ENCODE measurements at regions not wholly inside any gene's neighbourhood (a gene's known extent, or its start where the extent isn't known, plus 50 kb on each side); places are given as distances from the start of the nearest gene placed in this dataset.

GRCh38 chr3:8255725-8256124 is 245.9 kb upstream of the LMCD1 start:
- DNase-seq (ENCODE audit: low read depth) = no peak

GRCh38 chr3:8256441-8257071 is 245.1 kb upstream of the LMCD1 start:
- no peak for DNase-seq (ENCODE audit: low read depth)

DNA sequence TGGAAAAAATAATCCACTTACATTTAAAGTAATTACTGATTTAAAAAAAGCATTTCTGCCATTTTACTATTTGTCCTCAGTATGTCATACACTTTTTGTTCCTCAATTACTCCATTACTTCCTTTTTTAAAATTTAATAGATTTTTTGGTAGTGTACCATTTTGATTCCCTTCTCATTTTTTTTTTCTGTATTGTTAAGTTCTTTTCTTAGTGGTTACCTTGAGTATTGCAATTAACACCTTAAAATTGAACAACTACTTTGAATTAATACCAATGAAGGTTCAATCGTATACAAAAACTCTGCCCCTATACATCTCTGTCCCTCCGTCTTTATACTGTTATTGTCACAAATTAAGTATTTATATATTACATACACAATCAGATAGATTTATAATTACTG is 240.6 kb upstream of the LMCD1 start:
- no peak for DNase-seq (ENCODE audit: low read depth)

DNA sequence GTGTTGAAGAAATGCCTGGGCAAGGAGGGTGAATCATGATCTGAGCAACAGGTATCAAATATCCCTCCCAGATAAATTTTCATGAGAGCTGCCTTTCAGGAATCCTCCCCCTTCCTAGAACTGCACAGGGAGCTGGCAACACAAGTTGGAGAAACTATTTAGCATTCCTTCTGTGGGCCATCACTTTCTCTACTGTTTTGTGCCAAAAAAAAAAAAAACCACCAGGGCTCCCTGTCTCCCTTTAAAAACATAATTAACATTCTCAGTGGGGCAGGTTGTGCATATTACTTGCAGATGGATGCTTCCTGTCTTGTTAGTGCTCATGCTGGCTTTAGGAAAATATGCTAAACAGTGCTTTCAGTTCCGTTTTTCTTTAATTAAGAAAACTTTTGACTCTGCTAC is 234.9 kb upstream of the LMCD1 start:
- no peak for DNase-seq (ENCODE audit: low read depth)

DNA sequence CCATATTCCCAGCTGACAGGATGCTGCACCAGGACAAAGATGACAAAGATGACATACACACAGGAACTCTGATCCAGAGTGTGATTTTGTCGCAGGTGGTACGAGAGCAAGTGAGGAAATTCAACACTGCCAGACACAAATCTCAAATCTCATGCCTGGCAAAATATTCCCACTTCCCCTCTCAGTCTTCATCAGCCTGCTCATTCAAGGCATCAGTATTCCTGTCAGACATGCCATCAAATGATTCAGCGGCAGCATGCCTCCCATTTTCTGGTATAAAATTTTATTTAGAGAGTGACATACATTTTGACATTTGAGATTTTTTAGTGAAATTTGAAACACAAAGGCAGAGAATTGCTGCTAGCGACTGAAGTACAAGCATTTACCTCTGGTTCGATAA is 228.1 kb upstream of the LMCD1 start:
- no peak for DNase-seq (ENCODE audit: low read depth)

DNA sequence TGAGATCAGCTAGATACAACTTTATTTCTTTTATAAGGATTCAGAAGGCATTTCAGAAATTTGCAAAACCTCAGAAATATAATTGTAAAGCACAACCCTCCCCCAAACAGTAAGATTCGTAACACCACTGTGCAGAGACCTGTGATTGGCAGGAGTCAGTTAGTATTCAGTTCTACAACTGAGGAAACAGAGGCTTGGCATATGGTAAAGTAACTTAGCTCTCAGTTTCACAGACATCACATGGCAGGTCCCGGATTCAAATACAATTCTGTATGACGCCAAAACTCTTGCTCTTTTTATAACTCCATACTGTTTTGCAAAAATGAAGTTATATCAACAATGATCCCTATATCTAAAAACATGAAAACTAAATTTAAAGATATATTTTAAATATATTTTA is 225.6 kb upstream of the LMCD1 start:
- no peak for DNase-seq (ENCODE audit: low read depth)

- no peak for DNase-seq (ENCODE audit: low read depth)
Observed at GRCh38 chr3:8276506-8276905, 225.1 kb upstream of the LMCD1 start.

DNA sequence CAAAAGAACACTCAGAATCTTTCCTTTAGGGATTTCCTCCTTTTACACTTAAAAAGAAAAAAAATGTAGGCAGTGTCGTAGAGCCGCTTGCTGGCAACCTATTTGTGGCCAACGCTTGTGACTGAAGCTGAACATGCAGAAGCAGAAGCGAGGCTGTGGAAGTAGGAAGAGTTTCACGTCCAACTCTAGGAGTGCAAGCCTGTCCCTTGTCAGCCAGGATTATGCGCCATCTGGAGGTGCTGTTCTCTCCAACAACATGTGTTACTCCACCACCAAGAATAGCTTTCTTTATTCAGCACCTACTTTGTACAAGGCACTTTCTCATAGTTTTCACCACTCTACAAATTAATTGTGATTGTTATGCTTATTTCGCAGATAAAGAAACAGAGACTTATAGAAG is 223.2 kb upstream of the LMCD1 start:
- no peak for DNase-seq (ENCODE audit: low read depth)

DNA sequence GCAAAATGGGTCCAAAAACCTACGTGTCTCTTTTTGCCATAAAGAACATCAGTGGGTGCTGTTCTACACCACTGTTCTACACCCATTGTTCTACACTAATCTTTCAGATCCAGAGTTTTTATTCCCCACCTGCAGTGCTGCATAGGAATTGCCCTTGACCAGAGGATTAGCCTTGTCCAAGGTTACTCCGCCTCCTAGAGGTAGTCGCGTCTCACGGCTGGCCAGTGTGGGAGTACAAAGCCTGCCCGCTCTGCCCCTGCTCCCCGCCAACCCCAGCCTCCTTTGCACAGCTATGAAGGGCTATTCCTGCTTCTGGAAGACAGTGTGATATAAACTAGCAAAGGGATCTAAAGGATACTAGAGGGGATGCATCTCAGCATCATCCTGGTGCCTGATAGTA is 222.1 kb upstream of the LMCD1 start:
- no peak for DNase-seq (ENCODE audit: low read depth)

GRCh38 chr3:8279886-8280550 is 221.6 kb upstream of the LMCD1 start:
- no peak for DNase-seq (ENCODE audit: low read depth)

DNA sequence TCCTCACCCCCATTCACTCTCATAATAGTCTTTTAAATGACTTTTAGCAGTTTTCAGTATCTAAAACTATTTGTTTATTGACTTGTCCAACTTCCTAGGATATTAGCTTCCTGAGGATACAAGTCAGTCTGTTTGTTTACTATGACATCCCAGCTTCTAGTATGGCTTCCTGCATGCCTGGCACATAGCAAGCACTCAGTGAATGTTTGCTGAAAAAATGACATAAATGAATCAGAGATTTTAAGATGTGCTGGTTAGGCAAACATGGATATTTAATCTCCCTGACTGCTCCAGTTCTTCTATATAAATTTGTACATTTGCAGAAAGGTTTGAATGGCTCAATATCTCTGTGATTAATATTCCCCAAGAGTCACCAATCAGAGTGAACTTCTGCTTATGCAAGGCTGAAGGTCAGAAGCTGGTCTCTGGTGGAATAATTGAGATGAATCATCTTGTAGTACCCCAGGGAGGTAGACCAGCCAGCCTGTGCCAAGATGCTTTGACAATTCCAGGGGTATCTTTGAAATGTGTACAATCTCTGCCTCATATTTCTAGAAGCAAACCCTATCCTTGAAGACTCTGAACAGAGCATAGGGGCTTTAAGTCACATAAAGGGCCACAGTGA is 219.0 kb upstream of the LMCD1 start:
- no peak for DNase-seq (ENCODE audit: low read depth)

DNA sequence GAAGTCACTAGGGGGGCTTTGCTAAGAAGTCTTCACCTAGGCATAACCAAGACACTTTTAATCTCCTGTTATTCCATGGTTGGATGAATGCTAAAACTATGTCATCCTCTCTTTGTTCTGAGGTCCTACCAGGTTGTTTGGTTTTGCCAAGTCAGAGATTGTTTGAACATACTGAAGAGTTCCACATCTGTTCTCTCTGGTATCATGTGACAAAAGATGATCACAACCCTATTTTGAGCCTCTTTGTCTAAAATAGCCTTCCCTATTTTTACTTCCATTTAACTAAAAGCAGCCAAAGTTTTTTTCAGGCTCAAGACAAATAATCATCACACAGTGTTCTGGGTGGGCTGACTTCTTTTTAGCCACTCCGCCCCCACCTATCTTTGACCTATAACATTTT is 218.4 kb upstream of the LMCD1 start:
- no peak for DNase-seq (ENCODE audit: low read depth)

GRCh38 chr3:8286086-8286485 is 215.5 kb upstream of the LMCD1 start:
- DNase-seq (ENCODE audit: low read depth) = no peak

- DNase-seq (ENCODE audit: low read depth) = no peak
Observed at GRCh38 chr3:8286749-8287148, 214.9 kb upstream of the LMCD1 start.

DNA sequence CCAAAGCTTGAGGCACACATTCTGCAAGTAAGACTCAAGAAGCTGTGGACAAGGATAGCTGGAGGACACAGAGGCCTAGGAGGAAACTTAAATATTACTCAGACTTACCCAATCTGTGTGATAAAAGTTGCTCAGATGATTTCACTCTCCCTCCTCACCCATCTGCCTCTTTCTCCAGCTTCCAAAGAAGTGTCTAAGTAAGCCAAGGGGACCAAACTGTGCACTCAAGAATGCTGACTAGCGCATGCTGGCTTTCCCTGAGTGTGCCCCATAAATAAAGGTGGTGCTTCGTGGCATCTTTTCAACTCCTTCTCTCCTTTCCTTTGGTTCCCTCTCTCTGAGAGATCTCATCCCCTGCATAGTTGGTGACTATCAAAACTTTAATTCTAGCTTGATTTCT is 211.0 kb upstream of the LMCD1 start:
- no peak for DNase-seq (ENCODE audit: low read depth)

DNA sequence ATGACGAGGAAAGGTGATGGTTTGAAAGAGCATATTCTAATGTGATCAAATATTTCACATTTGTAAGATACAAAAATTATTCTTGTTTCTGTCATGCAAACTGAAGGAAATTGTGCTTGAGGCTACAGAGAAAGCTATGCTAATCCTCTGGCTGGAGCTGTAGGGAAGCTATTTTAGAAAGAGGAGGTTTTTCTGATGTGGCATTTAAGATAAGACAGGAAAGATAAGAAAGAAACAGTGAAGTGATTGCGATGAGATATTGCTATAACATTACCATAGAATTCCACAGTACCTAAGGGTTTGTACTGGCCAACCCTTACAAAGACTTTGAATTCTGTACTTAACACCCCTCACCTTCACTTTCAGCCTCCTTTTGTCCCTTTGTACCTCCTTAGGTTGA is 205.2 kb upstream of the LMCD1 start:
- no peak for DNase-seq (ENCODE audit: low read depth)

DNA sequence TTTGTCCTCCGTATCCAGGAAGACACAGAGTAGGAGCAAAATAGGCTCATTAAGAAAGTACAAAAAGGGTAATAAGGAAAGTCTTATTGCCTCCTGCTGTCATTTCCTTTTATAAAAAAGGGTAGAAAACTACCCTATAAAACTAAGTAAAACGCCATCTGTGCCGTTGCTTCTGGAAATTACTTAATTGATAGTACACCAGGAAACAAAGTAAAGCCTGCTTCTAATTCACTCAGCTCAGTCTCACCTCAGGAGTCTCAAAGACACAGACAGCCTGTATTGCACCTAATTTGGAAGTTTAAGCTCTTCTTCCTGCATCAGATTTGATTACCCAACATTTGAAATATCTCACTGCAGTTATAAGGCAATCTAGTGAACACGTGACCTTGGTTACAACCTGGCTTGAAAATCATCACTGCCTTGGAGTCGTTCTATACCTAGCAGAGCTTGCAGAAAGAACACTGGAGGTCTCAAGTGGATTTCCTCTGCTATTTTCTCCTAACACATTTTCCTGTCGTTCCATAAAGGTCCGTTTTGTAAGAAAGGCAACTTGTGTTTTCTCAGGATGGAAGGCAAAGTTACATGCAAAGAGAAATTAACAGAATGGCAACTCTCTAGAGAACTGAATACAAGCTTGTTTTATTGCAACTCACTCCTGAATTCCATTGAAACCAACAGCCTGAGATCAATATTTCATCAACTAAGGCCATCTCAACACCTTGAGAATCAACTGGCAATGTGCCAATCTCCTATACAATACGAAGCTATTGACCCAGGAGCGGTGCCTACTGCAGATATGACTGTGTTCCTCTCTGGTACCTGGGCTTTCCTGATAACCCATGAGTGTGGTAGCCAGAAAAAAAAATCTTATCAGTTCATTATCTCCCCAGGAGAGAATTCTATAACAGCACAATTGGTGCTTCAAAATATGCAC is 203.3 kb upstream of the LMCD1 start:
- no peak for DNase-seq (ENCODE audit: low read depth)

GRCh38 chr3:8301977-8302735 is 199.5 kb upstream of the LMCD1 start:
- no peak for DNase-seq (ENCODE audit: low read depth)

DNA sequence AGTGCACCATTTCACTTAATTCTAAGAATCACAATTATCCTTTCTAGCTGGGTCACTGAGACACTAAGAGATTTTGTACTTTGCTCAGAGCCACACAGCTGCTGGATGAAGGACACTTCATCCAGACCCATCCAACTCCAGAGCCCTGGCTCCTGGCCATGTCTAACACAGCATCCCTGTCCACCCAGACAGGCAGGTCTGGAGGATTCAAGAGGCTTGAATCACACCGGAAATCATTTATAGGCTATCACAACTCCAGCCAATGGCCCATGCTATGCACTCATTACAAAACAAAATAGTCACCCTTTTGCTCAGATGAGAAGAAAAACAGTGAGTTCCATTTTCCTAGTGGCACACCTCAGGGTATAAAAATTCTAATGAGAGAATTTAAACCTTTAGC is 198.2 kb upstream of the LMCD1 start:
- DNase-seq (ENCODE audit: low read depth) = no peak

DNA sequence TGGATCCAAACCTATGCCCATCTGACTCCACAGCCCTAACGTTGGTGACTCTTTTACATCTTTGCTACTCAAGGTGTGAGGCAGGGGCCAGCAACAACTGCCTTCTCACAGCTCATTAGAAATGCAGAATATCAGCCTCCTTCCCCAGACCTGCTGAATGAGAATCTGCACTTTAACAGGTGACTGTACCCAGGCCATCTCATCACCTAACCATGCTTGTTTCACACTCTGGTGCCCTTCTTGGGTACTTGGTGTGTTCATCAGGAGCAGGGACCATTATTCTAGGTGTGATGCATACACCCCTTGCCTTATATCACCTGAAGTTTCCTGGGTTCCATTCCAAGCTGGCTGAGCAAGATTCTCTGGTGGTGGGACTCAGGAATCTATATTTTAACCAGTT is 196.3 kb upstream of the LMCD1 start:
- DNase-seq (ENCODE audit: low read depth) = no peak

DNA sequence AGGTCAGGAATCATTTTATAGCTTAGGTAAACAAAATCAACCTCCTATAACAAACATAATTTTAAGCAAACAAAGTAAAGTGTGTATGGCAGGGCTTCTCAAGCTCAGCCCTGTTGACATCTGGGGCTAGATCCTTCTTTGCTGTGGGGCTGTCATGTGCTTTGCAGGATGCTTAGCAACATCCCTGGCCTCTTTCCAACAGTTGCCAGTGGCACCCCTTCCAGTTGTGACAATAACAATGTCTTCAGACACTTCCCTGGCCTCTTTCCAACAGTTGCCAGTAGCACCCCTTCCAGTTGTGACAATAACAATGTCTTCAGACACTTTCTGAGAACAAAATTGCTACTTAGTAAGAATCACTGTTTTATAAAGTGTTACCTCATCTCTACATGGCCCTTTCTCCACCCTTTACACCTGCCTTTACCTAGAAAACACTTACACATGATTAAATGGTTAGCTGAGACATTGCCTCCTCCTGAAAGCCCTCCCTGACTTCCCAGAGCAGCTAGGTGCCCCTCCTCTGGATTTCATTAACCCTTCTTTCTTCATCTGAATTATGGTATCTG is 194.0 kb upstream of the LMCD1 start:
- DNase-seq (ENCODE audit: low read depth) = no peak

DNA sequence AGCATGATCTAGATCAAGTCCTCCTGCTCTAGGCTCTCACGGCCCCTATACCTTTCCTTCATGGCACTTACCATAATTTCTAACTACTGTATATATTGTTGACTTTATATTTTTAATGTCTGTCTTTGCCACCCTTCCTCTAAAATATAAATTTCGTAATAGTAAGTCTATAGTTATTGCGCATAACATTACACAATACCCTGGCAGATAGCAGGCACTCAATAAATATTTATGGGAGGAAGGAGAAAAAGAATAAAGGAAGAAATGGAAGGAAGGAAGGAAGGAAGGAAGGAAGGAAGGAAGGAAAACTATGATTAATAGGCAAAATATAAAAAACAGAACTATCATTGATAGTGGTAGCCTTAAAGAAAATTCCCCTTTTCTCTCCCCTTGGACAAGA is 190.3 kb upstream of the LMCD1 start:
- no peak for DNase-seq (ENCODE audit: low read depth)

All from activated T-cell treated with anti-CD3 and anti-CD28 coated beads for 1 hour (primary cell).